HG03159 (cell line): ENCODE measurements at regions not wholly inside any gene's neighbourhood (a gene's known extent, or its start where the extent isn't known, plus 50 kb on each side); places are given as distances from the start of the nearest gene placed in this dataset.
"Not testable (repeated sequence)": the region's sequence is repeated elsewhere in the genome, so short reads cannot be mapped to it uniquely, and the experiment has no call there.

Source experiments
- ATAC-seq: cut with Tn5 transposase; IDR thresholded peaks from one replicate; pipeline ENCODE4 v1.9.1; 2021; ENCODE audit warnings: mild to moderate bottlenecking, moderate library complexity; ENCODE audit not compliant: unreplicated experiment

GRCh38 chr17:69669441-69670178, 255.1 kb downstream of the MAP2K6 start:
- ATAC-seq, result no peak

DNA sequence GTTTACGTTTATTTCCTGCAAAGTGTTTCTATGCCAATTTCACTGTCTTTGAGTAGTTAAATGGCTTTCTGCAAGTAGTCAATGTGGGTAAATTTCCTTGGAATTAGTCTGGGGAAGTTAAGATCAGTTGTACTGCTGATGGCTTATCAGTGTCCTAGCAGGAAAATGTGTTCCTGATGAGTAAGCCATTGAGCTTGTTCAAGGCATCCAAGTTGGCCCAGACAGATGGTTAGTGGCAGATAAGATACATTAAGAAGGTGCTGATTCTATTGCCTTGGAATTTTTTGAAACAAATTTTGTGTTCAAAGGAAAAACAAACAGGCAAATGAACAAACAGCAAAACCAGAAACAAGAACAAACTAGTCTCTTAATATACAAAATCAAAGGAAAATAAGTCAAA, 258.4 kb downstream of the MAP2K6 start:
- no peak for ATAC-seq

DNA sequence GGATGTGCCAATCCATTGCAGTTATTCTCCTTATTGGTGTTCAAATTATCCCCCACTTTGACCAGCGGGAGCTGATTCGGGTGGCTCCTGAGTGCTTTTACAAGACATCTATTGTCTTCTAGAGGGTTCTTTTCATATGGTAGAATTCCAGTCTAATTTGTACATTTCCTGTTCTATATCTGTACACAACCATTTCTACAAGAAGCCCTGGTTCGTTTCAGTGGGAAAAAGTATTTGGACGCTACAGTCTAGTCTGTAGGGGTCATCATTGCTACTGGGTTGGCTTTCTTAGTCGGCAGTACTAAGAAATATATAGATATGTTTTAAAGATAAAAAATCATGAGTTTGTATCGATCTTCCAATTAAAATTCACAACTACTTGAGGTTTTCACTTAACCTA, 262.6 kb downstream of the MAP2K6 start:
- no peak for ATAC-seq

DNA sequence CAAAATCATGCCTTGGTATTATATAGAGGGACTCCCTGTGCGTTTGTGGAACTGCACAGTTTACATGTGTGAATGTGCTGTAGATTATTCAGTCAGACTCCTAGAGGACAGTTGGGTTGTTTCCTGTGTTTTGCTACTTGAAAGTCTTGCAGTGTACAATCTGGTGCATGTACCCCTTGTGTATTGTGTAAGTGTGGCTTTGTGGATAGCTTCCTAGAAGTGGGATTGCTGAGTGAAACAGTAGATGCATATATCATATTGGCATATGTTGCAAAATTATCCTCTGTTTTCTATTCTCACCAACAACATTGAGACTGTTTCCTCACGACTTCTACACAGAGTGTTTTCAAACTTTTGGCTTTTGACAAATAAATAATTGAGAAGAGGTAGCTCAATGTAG, 263.7 kb downstream of the MAP2K6 start:
- no peak for ATAC-seq

GRCh38 chr17:69679829-69680228, 265.3 kb downstream of the MAP2K6 start:
- no peak for ATAC-seq

DNA sequence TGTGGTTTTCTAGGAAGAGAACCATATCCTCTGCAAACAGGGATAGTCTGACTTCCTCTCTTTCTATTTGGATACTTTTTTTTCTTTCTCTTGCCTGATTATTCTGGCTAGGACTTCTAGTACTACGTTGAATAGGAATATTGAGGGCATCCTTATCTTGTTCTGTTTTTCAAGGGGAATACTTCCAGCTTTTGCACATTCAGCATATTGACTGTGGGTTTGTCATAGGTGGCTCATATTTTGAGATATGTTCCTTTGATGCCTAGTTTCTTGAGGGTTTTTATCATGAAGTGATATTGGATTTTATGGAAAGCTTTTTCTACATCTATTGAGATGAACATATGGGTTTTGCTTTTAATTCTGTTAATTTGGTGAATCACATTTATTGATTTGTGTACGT, 269.8 kb downstream of the MAP2K6 start:
- no peak for ATAC-seq

DNA sequence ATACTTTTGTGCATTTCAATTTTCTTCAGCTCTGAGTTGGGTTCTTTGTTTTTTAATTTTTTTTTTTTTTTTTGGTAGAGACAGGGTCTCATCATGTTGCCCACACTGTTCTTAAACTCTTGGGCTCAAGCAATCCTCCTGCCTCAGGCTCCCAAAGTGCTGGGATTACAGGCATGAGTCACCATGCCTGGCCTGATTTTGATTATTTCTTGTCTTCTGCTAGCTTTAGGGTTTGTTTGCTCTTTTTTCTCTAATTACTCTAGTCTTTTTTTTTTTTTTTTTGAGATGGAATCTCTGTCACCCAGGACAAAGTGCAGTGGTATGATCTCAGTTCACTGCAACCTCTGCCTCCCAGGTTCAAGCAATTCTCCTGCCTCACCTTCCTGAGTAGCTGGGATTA, 270.7 kb downstream of the MAP2K6 start:
- ATAC-seq, result not testable (repeated sequence)

DNA sequence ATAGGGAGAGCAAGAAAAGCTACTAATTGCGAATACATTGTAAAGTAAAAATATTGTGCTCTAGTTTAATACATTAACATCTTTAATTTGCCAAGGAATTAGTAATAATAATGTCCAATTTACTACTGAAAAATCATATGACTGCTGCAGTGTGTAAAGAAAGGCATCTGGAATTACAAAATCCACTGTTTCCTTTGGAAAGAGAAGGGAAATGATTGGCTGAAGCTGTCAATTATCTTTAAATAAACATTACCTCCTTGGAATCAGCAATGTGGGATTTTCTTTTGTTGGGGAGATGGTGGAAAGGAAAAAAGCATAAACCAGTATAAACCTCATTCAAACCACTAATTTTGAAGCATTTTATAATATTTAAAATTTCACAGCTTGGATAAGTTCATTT, 276.0 kb downstream of the MAP2K6 start:
- no peak for ATAC-seq

DNA sequence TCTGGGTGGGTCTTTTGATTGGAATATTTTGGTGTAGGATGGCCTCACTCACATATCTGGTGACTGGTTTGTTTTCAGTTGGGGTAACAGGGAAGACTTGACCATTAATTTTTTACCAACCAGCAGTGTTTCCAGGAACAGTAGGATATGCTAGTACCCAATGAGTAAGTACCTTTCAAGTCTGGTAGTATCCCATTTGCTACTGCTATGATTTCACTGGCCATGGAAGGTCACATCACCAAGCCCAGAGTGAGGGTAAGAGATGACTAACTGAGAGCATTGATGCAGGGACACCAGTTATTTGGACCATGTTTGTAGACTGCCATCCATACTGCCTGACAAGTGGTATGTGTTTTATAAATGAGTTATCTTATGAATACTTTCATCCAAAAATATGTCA, 277.7 kb downstream of the MAP2K6 start:
- ATAC-seq, result no peak

GRCh38 chr17:69695646-69696045, 281.1 kb downstream of the MAP2K6 start:
- no peak for ATAC-seq

DNA sequence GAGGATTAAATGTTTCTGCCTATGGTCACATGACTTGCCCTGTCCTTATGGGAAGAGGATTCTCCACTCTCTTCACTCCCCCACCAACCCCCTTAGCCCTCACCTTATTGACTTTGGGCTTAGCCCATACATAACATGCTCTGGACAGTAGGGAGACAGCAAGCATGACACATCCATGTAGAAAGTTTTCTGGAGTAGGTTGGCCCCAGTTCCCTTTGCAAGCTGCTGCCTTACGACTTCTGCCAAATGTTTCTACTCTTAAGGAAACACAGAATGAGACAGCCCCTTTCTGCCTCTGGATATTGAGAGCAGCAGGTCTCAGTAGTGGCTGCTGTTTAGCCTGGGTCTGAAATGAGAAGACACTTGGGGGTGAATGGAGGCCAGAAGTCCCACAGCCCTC, 282.2 kb downstream of the MAP2K6 start:
- ATAC-seq, result no peak

DNA sequence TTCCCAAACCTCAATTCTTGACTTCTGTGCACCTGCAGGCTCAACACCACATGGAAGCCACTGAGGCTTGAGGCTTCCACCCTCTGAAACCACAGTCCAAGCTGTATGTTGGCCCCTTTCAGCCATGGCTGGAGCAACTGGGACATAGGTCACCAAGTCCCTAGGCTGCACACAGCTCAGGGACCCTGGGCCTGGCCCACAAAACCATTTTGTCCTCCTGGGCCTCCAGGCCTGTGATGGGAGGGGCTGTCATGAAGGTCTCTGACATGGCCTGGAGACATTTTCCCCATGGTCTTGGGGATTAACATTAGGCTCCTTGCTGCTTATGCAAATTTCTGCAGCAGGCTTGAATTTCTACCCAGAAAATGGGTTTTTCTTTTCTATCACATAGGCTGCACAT, 283.9 kb downstream of the MAP2K6 start:
- not testable (repeated sequence) for ATAC-seq

DNA sequence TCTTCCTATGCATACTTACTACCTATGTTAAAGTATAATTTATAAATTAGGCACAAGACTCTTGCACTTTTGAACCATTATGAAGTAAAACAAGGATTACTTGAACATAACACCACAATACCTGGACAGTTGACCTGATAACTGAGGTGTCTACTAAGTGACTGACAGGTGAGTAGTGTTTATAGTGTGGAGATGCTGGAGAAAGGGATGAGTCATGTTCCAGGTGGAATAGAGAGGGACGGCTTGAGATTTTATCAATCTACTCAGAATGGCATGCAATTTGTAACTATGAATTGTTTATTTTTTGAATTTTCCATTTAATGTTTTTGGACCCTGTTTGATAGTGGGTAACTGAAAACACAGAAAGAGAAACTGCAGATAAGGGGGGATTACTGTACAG, 287.6 kb downstream of the MAP2K6 start:
- ATAC-seq, result no peak

GRCh38 chr17:69703751-69704150, 289.3 kb downstream of the MAP2K6 start:
- ATAC-seq, result no peak

DNA sequence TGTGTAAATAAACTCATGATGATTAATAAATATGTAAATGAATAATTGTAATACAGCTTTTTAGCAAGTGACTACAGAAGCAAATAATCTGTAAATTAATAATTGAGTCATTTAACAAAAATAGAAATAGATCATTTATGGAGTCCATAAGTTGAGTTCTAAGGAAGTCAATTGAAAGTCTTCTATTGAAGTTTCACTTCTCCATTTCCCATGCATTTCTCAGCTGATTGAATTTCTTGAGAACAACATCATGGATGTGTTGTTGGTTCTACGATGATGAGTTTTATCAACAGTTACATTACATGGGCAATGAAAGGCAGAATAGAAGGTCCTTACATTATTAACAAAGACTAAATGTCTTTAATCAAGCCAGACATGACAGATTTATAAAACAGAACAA, 290.4 kb downstream of the MAP2K6 start:
- ATAC-seq, result no peak

DNA sequence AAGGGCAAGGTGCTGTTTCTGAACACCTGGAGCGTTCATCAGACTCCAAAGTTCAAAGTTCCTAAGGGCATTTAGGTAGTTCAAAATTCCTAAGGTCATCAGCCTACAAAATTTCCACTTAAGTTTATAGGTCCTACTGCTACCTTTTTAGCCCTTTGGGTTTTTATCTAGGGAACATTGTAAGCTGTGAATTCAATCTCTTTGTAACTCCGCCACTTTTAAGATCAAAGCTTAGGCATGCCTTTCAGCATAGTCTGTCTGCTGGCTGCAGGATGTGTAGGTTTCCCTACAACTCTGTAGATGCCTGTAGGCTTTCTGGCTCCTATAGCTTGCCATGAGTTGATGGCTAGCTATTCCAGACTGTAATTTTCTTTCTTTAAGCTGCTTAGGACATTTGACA, 291.6 kb downstream of the MAP2K6 start:
- ATAC-seq, result no peak

DNA sequence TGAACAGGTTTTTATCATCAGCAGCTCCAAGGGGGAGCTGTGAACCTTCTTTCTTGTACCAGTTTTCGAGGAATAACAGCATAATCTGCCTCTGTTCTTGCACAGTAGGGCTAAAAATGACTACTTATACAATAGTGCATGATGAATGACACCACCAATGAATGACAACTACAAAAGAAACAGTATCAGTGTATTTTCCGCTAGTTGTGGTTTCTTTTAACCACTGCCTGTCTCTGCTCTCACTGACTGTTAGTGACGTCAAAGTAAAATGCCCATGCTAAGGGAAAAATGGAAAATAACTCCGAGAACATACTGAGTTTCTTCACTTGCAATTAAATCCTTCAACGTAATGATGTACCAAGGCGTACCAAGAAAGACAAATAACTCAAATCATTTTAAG, 294.9 kb downstream of the MAP2K6 start:
- ATAC-seq, result no peak

- ATAC-seq, result no peak
These were observed 296.4 kb downstream of the MAP2K6 start for GRCh38 chr17:69710926-69711325.

- no peak for ATAC-seq
These were observed 297.0 kb downstream of the MAP2K6 start for GRCh38 chr17:69711541-69711940.

GRCh38 chr17:69712801-69713311, 298.4 kb downstream of the MAP2K6 start:
- ATAC-seq, result no peak

DNA sequence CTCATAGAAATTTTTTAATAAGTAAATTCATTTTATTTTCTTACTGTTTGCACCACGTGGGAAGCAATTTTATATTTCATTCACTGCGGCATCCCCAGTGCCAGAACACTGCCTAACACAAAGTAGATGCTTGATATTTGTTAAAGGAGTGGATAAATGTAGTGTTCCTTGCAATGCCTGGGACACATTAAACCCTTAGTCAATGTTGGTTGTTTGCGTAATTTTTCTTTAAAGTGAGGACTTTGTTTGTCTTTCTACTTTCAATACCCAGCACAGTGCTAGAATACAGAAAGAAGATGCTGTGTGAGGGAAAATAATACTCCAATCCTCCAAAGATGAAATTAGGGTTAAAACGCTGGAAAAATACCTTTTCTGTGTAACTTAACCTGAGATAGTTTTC, 299.3 kb downstream of the MAP2K6 start:
- no peak for ATAC-seq

- no peak for ATAC-seq
These were observed 300.2 kb downstream of the MAP2K6 start for GRCh38 chr17:69714669-69715068.

DNA sequence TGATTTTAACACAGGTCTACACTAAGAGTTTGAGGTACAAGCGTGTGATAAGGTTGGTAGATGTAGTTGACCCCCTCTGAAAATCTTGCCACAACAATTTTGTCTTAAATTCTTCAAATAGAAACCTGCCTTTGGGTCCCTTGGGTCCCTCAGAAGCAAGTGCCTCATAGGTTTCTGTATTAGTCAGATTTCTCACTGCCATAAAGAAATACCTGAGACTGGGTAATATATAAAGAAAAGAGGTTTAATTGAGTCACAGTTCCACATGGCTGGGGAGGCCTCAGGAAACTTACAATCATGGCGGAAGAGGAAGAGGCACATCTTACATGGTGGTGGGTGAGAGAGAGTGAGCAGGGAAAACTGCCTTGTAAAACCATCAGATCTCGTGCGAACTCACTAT, 301.2 kb downstream of the MAP2K6 start:
- no peak for ATAC-seq
